ENCODE measurements at regions not wholly inside any gene's neighbourhood (a gene's known extent, or its start where the extent isn't known, plus 50 kb on each side); places are given as distances from the start of the nearest gene placed in this dataset.

DNA sequence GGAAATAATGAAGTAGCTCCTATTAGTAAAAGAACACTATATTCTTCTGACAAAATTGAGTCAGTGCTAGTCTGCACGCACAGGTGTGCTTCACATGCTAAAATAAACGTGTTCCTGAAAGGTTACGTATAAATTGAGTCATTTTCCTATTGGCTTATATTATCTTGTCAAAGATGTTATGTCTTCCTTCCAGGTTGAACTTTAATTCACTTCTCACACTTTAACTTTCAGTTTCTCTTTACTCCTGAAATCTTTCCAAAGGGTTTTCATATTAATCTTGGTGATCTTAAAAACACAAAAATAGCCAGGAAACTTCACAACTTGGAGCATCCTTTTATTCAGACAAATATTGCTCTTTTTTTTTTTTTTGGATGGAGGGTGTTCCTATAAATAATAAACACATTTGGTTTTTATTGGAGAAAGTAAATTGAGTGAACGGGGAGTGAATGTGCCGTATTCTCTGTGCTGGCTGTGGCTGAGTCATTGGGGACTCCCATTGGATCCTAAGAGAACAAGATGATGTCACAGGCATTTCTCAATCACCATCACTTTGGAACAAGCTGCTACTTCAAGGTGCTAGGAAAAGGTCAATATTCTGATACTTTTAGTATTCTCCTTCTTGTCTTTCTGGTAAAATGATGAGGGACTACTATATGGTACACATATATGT, 150.2 kb upstream of the SPATS2L start:
- H3F3A ChIP-seq (ENCODE audit: insufficient read depth, low read length): no peaks in the 10 kb centered on the region
- no peaks in the 10 kb centered on the region for H4K20me1 ChIP-seq (ENCODE audit: insufficient read depth, low read length)
- H3K9me2 ChIP-seq (replicated peaks; ENCODE audit: insufficient read depth, low read length): no peaks in the 10 kb centered on the region
- H3K4me3 ChIP-seq (ENCODE audit: low read length): no peak overlapping the region
- H3K27ac ChIP-seq (ENCODE audit: low read length): no peak overlapping the region
- H3K27me3 ChIP-seq (replicated peaks; ENCODE audit: insufficient read depth, low read length): no peaks in the 10 kb centered on the region
- H3K9me3 ChIP-seq (replicated peaks; ENCODE audit: insufficient read depth, low read length): no peaks in the 10 kb centered on the region
- TF ChIP-seq EZH2 (optimal IDR thresholded peaks at IDR 0.05; ENCODE audit: low read depth, low read length): no peak
- TF ChIP-seq, protein P1, sequence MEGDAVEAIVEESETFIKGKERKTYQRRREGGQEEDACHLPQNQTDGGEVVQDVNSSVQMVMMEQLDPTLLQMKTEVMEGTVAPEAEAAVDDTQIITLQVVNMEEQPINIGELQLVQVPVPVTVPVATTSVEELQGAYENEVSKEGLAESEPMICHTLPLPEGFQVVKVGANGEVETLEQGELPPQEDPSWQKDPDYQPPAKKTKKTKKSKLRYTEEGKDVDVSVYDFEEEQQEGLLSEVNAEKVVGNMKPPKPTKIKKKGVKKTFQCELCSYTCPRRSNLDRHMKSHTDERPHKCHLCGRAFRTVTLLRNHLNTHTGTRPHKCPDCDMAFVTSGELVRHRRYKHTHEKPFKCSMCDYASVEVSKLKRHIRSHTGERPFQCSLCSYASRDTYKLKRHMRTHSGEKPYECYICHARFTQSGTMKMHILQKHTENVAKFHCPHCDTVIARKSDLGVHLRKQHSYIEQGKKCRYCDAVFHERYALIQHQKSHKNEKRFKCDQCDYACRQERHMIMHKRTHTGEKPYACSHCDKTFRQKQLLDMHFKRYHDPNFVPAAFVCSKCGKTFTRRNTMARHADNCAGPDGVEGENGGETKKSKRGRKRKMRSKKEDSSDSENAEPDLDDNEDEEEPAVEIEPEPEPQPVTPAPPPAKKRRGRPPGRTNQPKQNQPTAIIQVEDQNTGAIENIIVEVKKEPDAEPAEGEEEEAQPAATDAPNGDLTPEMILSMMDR (IDR thresholded peaks at IDR 0.05; ENCODE audit: low read length): no peak
- no peaks in the 10 kb centered on the region for H3K79me2 ChIP-seq (ENCODE audit: low read length)
- no peak overlapping the region for H3K9ac ChIP-seq (ENCODE audit: low read length)
- H3K4me1 ChIP-seq (ENCODE audit: low read length): no peaks in the 10 kb centered on the region
- H3K36me3 ChIP-seq (replicated peaks; ENCODE audit: insufficient read depth, low read length): no peaks in the 10 kb centered on the region
- H3K4me2 ChIP-seq (ENCODE audit: low read depth, low read length): no peak overlapping the region
- DNase-seq: no peak
- 0 out of 2 replicates have a peak overlapping the region, but pooled peaks have one; percentile 13 for H2AFZ ChIP-seq (ENCODE audit: low read length)

GRCh38 chr2:200158647-200159356, 147.7 kb upstream of the SPATS2L start:
- TF ChIP-seq EZH2 (optimal IDR thresholded peaks at IDR 0.05; ENCODE audit: low read depth, low read length) (no peak), EZH2phosphoT487 (IDR thresholded peaks at IDR 0.05; ENCODE audit: low read length) (no peak)
- TF ChIP-seq, protein P1 (IDR thresholded peaks at IDR 0.05; ENCODE audit: low read length): no peak
- no peak overlapping the region for H3K27ac ChIP-seq (ENCODE audit: low read length)
- H4K20me1 ChIP-seq (ENCODE audit: insufficient read depth, low read length): no peaks in the 10 kb centered on the region
- no peak overlapping the region for H3K4me3 ChIP-seq (ENCODE audit: low read length)
- no peak overlapping the region for H2AFZ ChIP-seq (ENCODE audit: low read length)
- no peaks in the 10 kb centered on the region for H3K27me3 ChIP-seq (replicated peaks; ENCODE audit: insufficient read depth, low read length)
- no peaks in the 10 kb centered on the region for H3K9me3 ChIP-seq (replicated peaks; ENCODE audit: insufficient read depth, low read length)
- no peaks in the 10 kb centered on the region for H3K79me2 ChIP-seq (ENCODE audit: low read length)
- no peak for DNase-seq
- H3K4me2 ChIP-seq (ENCODE audit: low read depth, low read length): no peak overlapping the region
- H3K4me1 ChIP-seq (ENCODE audit: low read length): no peaks in the 10 kb centered on the region
- H3K9ac ChIP-seq (ENCODE audit: low read length): no peak overlapping the region
- no peaks in the 10 kb centered on the region for H3F3A ChIP-seq (ENCODE audit: insufficient read depth, low read length)
- no peaks in the 10 kb centered on the region for H3K36me3 ChIP-seq (replicated peaks; ENCODE audit: insufficient read depth, low read length)
- H3K9me2 ChIP-seq (replicated peaks; ENCODE audit: insufficient read depth, low read length): no peaks in the 10 kb centered on the region

- no peaks in the 10 kb centered on the region for H3K36me3 ChIP-seq (replicated peaks; ENCODE audit: insufficient read depth, low read length)
- H3K9me3 ChIP-seq (replicated peaks; ENCODE audit: insufficient read depth, low read length): no peaks in the 10 kb centered on the region
- no peaks in the 10 kb centered on the region for H3K79me2 ChIP-seq (ENCODE audit: low read length)
- no peaks in the 10 kb centered on the region for H3F3A ChIP-seq (ENCODE audit: insufficient read depth, low read length)
- H3K4me2 ChIP-seq (ENCODE audit: low read depth, low read length): no peak overlapping the region
- H3K9ac ChIP-seq (ENCODE audit: low read length): no peak overlapping the region
- no peaks in the 10 kb centered on the region for H3K27me3 ChIP-seq (replicated peaks; ENCODE audit: insufficient read depth, low read length)
- DNase-seq: no peak
- no peak overlapping the region for H2AFZ ChIP-seq (ENCODE audit: low read length)
- no peaks in the 10 kb centered on the region for H3K9me2 ChIP-seq (replicated peaks; ENCODE audit: insufficient read depth, low read length)
- H4K20me1 ChIP-seq (ENCODE audit: insufficient read depth, low read length): no peaks in the 10 kb centered on the region
- no peak overlapping the region for H3K4me3 ChIP-seq (ENCODE audit: low read length)
- no peak overlapping the region for H3K27ac ChIP-seq (ENCODE audit: low read length)
- TF ChIP-seq EZH2 (optimal IDR thresholded peaks at IDR 0.05; ENCODE audit: low read depth, low read length): no peak
- TF ChIP-seq, protein P1 (IDR thresholded peaks at IDR 0.05; ENCODE audit: low read length): no peak
- no peak for TF ChIP-seq EZH2phosphoT487 (IDR thresholded peaks at IDR 0.05; ENCODE audit: low read length)
- H3K4me1 ChIP-seq (ENCODE audit: low read length): no peaks in the 10 kb centered on the region
These were observed 147.2 kb upstream of the SPATS2L start for GRCh38 chr2:200159357-200159707.
